ENCODE measurements at regions not wholly inside any gene's neighbourhood (a gene's known extent, or its start where the extent isn't known, plus 50 kb on each side); places are given as distances from the start of the nearest gene placed in this dataset.
"Not testable (repeated sequence)": the region's sequence is repeated elsewhere in the genome, so short reads cannot be mapped to it uniquely, and the experiment has no call there.

- DNase-seq, result no peak
Observed at GRCh38 chr2:210963386-210963785, 407.0 kb downstream of the CPS1 start.

- no peak for DNase-seq
Observed at GRCh38 chr2:210964141-210964764, 407.9 kb downstream of the CPS1 start.

- no peak for DNase-seq
Observed at GRCh38 chr2:210965472-210965871, 409.1 kb downstream of the CPS1 start.

- no peak for DNase-seq
Observed at GRCh38 chr2:210966330-210966729, 409.9 kb downstream of the CPS1 start.

GRCh38 chr2:210971431-210971830 lies 415.0 kb downstream of the CPS1 start:
- DNase-seq, result no peak

- DNase-seq, result not testable (repeated sequence)
Observed at GRCh38 chr2:210986806-210987205, 430.4 kb downstream of the CPS1 start.

- DNase-seq, result no peak
Observed at GRCh38 chr2:210991107-210991506, 434.7 kb downstream of the CPS1 start.

GRCh38 chr2:210994104-210994503 lies 437.7 kb downstream of the CPS1 start:
- no peak for DNase-seq

- DNase-seq, result no peak
Observed at GRCh38 chr2:210997373-210997772, 441.0 kb downstream of the CPS1 start.

- no peak for DNase-seq
Observed at GRCh38 chr2:210998334-210998733, 441.9 kb downstream of the CPS1 start.

GRCh38 chr2:211014376-211014775 lies 458.0 kb downstream of the CPS1 start:
- DNase-seq, result no peak

GRCh38 chr2:211014906-211015305 lies 458.5 kb downstream of the CPS1 start:
- no peak for DNase-seq

GRCh38 chr2:211025089-211025488 lies 468.7 kb downstream of the CPS1 start:
- DNase-seq, result not testable (repeated sequence)

GRCh38 chr2:211026109-211026508 lies 469.7 kb downstream of the CPS1 start:
- DNase-seq, result no peak

GRCh38 chr2:211027976-211028375 lies 471.6 kb downstream of the CPS1 start:
- no peak for DNase-seq

GRCh38 chr2:211033765-211034164 lies 477.4 kb downstream of the CPS1 start:
- DNase-seq, result no peak

- DNase-seq, result no peak
Observed at GRCh38 chr2:211035548-211036185, 479.3 kb downstream of the CPS1 start.

- DNase-seq, result no peak
Observed at GRCh38 chr2:211045025-211045424, 488.6 kb downstream of the CPS1 start.

- no peak for DNase-seq
Observed at GRCh38 chr2:211049321-211050018, 493.1 kb downstream of the CPS1 start.

- DNase-seq, result no peak
Observed at GRCh38 chr2:211055438-211055837, 499.0 kb downstream of the CPS1 start.

- DNase-seq, result no peak
Observed at GRCh38 chr2:211061612-211062296, 505.4 kb downstream of the CPS1 start.

- DNase-seq, result no peak
Observed at GRCh38 chr2:211062297-211062612, 505.9 kb downstream of the CPS1 start.

GRCh38 chr2:211067029-211067428 lies 510.6 kb downstream of the CPS1 start:
- DNase-seq, result no peak
